GM18519 (cell line): ENCODE measurements at regions not wholly inside any gene's neighbourhood (a gene's known extent, or its start where the extent isn't known, plus 50 kb on each side); places are given as distances from the start of the nearest gene placed in this dataset.
"Not testable (repeated sequence)": the region's sequence is repeated elsewhere in the genome, so short reads cannot be mapped to it uniquely, and the experiment has no call there.

ENCODE experiments used
- ATAC-seq: cut with Tn5 transposase; IDR thresholded peaks from one replicate; pipeline ENCODE4 v1.9.1; 2021; ENCODE audit warnings: mild to moderate bottlenecking, moderate library complexity; ENCODE audit not compliant: unreplicated experiment, low FRiP score

DNA sequence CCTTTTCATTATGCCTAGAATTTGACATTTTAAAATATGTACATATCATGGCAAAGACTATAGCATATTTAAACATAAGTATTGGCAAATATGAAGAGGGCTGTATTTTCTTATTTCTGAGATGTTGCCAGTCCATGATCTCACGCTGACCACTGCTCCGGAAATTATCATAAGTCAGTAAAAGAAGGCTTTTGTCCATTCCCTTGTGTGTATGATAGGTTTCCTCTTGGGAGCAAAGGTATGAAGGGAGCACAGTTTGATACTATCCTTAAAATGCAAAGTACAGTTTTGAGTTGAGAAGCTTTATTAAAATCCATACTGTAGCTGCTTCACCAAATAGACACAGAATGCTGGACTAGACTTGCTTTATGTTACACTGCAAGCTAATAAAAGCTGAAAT lies 52.6 kb upstream of the AGA start:
- no peak for ATAC-seq

DNA sequence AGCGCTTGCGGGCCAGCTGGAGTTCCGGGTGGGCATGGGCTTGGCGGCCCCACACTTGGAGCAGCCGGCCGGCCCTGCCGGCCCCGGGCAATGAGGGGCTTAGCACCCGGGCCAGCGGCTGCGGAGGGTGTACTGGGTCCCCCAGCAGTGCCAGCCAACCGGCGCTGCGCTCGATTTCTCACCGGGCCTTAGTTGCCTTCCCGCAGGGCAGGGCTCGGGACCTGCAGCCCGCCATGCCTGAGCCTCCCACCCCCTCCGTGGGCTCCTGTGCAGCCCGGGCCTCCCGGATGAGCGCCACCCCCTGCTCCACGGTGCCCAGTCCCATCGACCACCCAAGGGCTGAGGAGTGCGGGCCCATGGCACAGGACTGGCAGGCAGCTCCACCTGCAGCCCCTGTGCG lies 53.4 kb upstream of the AGA start:
- not testable (repeated sequence) for ATAC-seq

DNA sequence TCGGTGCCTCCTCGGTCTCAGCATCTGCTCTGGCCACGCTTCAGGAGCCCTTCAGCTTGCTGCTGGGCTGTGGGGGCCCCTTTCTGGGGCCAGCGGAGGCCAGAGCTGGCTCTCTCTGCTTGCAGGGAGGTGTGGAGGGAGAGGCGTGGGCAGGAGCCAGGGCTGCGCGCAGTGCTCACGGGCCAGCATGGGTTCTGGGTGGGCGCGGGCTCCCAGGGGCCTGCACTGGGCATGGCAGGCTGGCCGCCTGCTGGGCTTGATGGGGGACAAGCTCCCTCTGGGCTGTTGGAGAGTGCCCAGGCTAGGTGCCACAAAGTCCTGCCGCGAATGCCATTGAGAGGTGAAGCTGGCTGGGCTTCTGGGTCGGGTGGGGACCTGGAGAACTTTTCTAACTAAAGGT lies 57.3 kb upstream of the AGA start:
- ATAC-seq: no peak

DNA sequence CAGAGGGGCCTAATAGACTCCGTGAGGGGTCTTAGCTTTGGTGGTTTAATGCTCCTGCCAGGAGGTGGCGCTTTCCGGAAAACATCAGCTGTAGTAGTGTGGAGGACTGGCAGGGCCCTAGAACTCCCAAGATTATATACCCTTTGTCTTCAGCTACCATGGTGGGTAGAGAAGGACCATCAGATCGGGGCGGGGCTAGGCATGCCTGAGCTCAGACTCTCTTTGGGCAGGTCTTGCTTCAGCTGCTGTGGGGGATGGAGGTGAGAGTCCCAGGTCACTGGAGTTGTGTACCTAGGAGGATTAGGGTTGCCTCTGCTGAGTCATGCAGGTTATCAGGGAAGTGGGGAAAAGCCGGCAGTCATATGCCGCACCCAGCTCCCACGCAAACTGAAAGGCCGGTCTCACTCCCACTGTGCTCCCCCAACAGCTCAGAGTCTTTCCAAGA lies 63.0 kb upstream of the AGA start:
- ATAC-seq: no peak

DNA sequence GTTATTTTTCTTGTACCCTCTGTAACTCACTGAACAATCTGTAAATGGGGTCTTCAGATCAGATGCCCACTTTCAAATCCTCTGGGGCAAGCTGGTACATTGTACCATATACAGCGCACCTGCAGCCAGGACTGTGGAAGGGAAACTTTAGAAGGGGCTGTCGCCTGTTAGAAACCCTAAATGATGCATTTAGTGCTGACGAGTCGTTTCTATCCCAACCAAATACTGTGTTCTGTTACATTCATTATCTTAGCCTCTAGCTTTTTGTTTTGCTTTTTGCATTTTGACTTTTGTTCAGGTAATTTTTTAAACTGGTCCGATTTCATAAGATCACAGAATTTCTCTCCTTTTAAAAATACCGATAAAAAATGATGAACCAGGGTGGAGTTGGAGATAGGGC lies 66.4 kb upstream of the AGA start:
- ATAC-seq: no peak

DNA sequence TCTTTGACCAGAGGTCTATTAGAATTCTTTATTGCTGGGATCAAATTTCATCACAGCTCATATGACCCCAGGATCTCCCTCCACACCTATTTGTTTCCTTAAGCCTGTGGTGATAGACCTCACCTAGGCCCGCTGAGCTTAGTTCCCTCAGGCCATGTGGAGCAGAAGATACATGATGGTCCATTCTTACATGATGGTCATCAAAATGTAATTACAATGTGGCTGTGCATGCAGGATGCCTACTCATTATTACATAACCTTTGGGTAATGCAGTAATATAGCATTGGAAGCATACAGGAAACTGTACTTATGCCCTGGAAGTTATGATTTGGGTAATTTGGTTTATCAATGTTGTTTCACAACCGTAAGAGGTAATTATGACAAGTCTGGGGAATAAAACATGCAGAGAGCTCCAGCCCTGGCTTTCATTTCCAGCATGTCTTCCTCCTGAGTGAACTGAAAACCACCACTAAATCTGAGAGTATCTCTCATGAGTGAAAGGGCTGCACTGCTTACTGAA lies 67.0 kb upstream of the AGA start:
- ATAC-seq: no peak

DNA sequence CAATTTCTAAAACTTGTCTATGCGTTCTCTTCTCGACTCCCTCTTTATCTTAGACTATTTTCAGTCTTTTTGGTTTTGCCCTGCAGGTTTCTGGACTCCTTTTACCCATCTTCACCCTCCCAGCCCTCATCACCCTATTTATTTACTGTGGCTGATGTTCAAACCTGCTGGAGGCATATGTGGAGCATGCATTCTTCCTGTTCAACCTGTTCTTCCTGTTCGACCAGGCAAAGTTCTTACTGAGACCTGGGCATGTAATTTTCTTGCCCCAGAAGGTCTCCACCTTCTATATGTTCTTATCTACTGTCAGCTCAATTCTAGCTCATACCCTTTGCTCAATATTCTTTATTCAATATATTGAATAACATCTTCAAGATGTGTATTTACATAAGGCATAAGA lies 69.4 kb upstream of the AGA start:
- ATAC-seq: no peak

DNA sequence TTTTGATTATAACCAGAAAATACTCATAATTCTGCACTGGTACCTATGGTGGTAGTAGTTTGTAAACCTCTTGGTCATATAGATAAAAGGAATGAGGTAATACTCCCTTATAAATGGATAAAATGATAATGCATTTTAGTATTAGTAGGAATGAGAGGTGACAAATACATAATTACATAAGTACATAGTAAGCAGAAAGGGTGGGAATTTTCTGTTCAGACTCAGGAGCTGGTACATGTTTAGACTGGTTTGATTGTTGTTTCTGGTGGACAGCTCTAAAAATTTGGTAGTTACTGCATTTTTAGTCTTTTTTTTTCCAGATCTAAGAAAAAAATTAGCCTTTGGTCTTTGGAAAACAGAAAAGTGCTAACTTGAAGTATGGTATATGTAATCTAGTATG lies 70.4 kb upstream of the AGA start:
- no peak for ATAC-seq

DNA sequence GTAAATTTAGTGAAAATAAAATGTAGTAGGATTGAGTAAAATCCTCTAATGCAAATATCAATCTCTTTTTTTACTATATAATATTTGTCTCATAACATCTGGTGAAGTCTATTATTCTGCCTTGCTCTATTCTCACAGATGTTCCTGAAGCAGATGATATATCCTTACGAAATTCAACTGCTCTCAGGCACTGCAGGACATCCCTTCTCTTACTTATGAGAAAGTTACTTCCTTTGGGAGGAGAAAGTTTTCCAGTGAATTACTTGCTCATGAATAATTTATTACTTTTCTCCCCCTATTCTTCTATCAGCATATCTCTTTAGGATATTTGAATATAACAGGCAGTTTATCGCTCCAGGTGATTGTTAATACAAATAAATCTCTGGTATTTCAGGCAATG lies 75.6 kb upstream of the AGA start:
- ATAC-seq: no peak

DNA sequence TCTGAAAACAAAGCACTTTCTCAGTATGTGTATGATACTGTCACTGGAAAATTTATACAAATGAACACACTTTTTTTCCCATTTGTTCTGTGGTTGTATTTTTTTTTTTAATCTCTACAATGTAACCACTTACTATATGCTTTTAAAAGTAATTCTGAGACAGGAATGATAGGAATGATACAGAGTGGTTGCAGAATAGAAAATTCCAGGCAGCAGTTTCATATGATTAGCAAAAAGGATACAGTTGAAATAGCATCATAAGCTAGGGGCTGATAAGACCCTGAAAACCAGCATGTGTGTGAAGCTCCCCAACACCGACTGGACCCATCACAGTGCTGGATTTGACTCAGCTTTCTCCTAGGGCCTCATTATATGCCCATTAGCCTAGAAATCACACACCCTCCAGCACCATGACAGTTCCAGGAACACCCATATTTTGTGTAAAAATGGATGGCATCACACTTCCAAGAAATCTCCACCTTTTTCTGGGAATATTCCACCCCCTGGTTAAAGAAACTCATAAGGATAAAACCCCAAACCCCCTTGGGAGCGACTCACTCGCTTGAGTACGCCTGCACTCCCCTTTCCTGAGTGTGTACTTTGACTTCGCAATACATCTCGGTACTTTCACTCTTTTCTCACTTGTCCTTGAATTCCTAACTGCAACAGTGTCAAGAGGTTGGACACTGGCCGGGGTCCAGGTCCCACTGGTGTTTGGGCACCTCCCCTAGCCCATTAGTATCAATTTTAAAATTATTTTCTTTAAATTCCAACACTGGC lies 77.4 kb upstream of the AGA start:
- no peak for ATAC-seq

DNA sequence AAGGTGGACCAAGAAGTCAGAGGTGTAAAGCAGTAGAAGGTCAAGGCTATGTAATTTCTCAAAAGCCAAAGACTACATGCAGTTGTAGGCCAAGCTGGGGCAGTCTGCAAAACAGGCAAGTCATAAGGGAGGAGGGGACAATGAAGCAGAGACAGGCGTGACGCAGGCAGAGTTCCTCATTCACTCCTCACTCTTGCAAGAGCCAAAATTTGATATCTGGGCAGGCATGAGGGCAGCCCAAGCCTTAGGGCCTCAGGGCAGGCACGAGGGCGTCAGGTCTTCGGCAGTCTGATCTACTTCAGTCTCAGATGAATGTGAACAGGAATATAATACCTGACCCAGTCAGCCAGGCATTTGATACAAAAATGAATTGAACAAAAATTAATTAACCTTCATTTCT lies 86.4 kb upstream of the AGA start:
- ATAC-seq: no peak

DNA sequence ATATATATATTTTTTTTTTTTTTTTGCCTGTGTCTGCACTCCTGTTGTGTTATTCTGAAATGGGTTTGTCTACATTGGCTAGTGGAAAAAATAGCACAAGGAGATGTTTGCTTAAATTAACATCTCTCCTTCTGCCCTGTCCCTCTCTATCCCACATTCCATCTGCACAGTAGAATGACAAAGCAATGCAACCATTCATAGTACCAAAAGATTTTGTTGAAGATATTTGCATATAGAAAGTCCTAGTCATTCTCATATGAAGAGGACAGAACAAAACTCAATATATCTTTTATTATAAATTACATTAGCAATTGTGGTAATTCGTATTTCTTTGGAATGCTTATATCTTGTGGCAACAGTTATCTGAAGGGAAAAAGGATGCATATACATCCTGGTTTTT lies 88.3 kb upstream of the AGA start:
- ATAC-seq: no peak

DNA sequence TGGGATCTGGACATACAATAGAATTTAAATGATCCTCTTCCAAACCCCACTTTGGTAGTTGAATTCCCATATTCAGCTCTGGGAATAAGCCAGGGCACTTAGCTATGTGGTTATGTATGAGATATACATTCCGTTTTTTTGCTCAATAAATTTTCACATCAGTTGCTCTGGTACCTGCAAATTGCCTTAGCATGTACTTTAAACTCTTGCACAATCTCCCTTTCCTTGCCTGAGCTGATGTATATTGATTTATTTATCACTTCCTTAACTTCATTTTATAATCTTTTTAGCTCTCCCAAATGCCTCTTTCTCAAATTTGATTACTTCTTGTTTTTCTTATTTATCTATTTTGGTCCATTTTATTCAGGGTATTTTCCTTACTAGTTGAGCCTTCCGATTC lies 90.1 kb upstream of the AGA start:
- no peak for ATAC-seq

DNA sequence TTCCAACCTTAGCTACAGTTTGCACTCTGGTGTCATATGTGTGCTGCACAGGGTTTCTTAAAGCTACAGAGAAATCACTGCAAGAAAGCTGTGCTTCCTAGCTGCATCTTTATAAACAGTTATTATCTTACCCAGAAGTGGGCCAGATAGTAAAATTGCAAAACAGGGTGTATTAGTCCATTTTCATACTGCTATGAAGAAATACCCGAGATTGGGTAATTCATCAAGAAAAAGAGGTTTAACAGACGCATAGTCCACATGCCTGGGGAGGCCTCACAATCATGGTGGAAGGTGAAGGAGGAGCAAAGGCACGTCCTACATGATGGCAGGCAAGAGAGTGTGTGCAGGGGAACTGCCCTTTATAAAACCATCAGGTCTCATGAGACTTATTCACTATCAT lies 92.6 kb upstream of the AGA start:
- ATAC-seq: not testable (repeated sequence)

DNA sequence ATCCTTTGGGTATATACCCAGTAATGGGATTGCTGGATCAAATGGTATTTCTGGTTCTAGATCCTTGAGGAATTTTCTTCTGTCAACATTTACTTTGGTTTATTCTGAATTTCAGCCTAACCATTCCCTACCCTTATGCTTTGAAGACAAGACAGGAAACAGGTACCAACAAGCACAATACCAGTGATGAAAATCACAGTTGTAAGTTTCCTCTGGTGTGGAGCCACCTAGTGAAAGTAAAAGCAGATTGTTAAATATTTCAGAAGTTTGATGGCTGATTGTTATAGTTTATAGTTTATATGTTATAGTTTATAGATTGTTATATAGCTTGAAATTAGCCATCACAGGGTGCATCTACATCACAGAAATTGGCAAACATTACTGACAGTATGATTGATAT lies 104.5 kb upstream of the AGA start:
- ATAC-seq: no peak

DNA sequence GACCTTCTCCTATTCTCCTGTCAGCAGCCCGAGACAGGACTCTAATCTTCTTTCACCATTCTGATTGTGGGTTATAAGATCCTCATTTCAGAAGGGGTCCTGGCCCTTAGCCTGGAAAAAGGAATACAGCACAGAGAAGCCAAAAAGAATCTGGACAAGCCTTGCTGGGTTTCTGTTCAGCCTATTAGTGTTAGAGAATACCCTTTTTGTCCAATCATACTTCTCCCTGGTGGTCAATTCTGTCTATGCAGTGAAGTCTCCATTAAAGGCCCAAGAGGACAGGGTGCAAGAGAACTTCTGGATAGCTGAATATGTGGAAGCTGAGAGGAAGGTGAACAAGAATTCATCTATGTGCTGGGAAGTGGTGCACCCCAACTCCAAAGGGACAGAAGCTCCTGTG lies 105.7 kb upstream of the AGA start:
- no peak for ATAC-seq

DNA sequence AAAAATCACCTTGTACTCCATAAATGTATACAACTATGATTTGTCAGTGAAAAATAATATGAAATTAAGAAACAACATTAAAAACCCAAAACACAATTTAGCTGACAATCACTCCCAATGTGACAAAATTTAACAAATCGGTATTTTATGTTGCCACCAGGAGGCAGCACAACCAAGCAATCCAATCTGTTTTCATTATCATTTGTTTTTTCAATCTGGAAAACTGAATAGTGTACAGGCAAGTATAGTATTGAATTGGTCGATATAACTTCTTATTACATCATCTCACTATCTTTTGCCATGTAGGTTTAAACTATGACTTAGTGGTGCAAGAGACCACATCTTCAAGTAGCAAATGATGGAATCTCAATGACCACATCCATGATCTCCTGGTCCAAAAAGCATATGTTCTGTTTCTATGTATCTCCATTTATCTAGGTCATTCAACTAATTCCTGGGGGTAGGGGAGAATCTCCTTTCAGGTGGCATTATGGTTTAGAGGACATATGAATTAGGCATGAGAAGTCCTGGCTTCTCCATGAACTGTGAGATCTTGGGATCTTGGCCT lies 112.9 kb upstream of the AGA start:
- no peak for ATAC-seq

DNA sequence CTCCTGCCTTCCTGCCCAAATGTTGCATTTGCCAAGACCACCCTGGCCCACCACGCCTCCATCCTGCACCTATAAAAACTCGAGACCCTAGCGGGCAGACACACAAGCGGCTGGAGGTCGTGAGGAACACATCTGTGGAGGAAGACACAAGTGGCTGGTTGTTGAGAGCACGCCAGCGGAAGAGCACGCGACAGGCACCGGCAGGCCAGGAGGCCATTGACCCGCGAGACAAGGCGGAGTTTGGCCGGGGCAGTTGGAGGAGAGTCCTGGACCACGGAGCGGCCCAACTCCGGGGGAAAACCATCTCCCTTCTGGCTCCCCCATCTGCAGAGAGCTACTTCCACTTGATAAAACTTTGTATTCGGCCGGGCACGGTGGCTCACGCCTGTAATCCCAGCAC lies 115.2 kb upstream of the AGA start:
- ATAC-seq: no peak

DNA sequence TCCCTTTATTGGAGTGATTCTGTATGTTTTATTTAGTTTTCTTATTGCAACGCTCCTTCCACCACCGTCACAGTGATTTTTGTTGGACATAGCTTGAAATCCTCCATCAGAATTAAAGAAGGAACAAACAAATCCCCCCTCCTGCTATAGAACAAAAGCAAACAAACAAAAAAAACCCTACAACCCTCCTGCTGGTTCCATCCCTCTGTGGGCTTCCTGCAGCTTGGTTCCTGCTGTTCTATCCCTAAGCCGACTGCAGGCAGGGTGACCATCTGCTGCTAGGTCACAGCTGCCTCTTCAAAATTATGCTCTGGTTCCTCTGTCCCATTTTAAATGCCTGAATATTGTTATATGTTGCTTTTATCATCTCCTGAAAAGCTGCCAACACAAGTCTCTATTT lies 116.8 kb upstream of the AGA start:
- no peak for ATAC-seq

DNA sequence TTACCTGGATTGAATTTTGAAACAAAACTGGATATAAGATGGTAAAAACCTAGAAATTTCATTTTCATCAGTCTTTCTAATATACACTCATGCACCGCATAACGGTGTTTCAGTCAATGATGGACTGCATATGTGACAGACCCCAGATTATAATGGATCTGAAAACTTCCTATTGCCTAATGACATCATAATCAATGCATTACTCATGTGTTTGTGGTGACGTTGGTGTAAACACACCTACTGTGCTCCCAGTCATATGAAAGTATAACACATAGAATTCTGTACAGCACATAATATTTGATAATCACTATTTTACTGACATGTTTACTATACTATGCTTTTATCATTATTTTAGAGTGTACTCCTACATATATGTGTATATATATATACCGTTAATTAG lies 119.9 kb upstream of the AGA start:
- no peak for ATAC-seq

DNA sequence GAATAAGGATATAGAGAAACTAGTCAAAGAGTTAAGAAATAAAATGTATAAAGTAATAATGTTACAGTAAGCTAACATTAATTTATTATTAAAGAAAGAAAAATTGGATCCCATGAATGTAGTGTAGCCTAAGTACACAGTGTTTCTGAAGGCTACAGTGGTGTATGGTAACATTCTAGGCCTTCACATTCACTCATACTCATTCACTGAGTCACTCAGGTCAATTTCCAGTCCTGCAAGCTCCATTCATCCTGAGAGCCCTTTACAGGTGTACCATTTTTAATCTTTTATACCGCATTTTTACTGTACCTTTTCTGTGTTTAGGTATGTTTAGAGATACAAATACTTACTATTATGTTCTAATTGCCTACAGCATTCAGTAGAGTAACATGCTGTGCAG lies 120.6 kb upstream of the AGA start:
- ATAC-seq: no peak

DNA sequence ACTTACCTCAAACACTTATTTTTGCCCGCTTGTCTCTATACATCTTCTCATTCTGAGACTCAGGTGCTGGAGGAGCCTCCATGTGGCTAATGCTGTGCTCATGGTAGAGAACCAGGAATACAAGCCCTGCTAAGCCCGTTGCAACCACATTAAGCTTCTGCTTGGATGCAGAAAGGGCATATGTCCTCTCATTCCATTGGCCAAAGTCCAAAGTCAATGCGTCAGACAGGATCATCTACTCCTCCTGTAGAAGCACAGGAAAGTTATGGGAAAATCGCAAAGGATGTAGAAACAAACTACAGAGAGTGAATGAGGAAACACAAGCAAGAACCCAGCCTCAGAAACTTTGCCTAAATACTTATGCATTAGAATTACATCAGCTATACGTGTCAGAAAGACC lies 124.5 kb upstream of the AGA start:
- no peak for ATAC-seq
